GM23248 (cell line): ENCODE measurements at regions not wholly inside any gene's neighbourhood (a gene's known extent, or its start where the extent isn't known, plus 50 kb on each side); places are given as distances from the start of the nearest gene placed in this dataset.

Experiments used
- EZH2 ChIP-seq: fragments of 200-600 bp; sonication (generic); IDR thresholded peaks from 2 replicates; pipeline ENCODE4 v1.6.1; 2018; ENCODE audit warnings: antibody characterized with exemption, mild to moderate bottlenecking; ENCODE audit not compliant: insufficient read depth, poor library complexity, severe bottlenecking
- EZH2phosphoT487 ChIP-seq: fragments of 200-600 bp; sonication (generic); IDR thresholded peaks from 2 replicates; pipeline ENCODE4 v1.6.1; 2018; ENCODE audit warnings: antibody characterized with exemption, moderate library complexity, mild to moderate bottlenecking, low read depth; ENCODE audit not compliant: insufficient read depth

GRCh38 chr20:52083627-52084232, 107.8 kb downstream of the ZFP64 start:
- TF ChIP-seq EZH2: no peak
- TF ChIP-seq EZH2phosphoT487: no peak
